H1 (cell line): ENCODE measurements at regions not wholly inside any gene's neighbourhood (a gene's known extent, or its start where the extent isn't known, plus 50 kb on each side); places are given as distances from the start of the nearest gene placed in this dataset.

Source experiments
- RBBP5 ChIP-seq: IDR thresholded peaks from 2 replicates; pipeline ENCODE4 v1.7.1; 2012; ENCODE audit warnings: low read depth, mild to moderate bottlenecking, inconsistent platforms, low read length, moderate library complexity, borderline replicate concordance
- TF ChIP-seq, protein P1 (sequence below): IDR thresholded peaks from 2 replicates; pipeline ENCODE4 v1.6.1; 2011; ENCODE audit warnings: low read depth, mild to moderate bottlenecking, low read length; ENCODE audit not compliant: insufficient read depth

DNA sequence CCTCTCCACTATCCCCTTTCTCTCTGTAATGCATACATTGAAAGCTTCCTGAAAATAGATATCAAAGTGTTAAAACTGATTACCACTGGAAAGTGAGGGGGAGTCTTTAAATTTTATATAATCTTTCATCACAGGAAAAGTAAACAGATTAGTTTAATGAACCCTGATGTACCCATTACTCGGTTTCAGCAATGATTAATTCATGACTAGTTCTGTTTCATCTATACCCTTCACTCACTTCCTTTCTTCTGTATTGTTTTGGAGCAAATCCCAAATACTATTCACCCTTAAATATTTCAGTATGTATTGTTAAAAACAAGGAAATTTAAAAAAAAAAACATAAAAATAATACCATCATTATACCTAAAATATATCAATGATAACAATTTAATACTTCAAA, 67.3 kb upstream of the TMCC3 start (continued):
- TF ChIP-seq, protein P1, sequence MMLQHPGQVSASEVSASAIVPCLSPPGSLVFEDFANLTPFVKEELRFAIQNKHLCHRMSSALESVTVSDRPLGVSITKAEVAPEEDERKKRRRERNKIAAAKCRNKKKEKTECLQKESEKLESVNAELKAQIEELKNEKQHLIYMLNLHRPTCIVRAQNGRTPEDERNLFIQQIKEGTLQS: no peak
- no peak for TF ChIP-seq RBBP5
- TF ChIP-seq, all 59 proteins: peak for 0
